HG02678 (cell line): ENCODE measurements at regions not wholly inside any gene's neighbourhood (a gene's known extent, or its start where the extent isn't known, plus 50 kb on each side); places are given as distances from the start of the nearest gene placed in this dataset.

Experiments
- ATAC-seq: cut with Tn5 transposase; IDR thresholded peaks from one replicate; pipeline ENCODE4 v1.9.1; 2021; ENCODE audit warnings: mild to moderate bottlenecking, moderate library complexity; ENCODE audit not compliant: unreplicated experiment

- ATAC-seq: no peak
These were observed 57.4 kb downstream of the IGLL1 start for GRCh38 chr22:23522623-23523251.

GRCh38 chr22:23521441-23522113, 58.5 kb downstream of the IGLL1 start:
- ATAC-seq: peak; percentile 78

GRCh38 chr22:23520863-23521440, 59.1 kb downstream of the IGLL1 start:
- ATAC-seq: no peak

GRCh38 chr22:23519442-23520157, 60.5 kb downstream of the IGLL1 start:
- no peak for ATAC-seq

- ATAC-seq: no peak
These were observed 61.5 kb downstream of the IGLL1 start for GRCh38 chr22:23518376-23519187.

- ATAC-seq: no peak
These were observed 62.2 kb downstream of the IGLL1 start for GRCh38 chr22:23517804-23518375.

GRCh38 chr22:23516304-23516703, 63.8 kb downstream of the IGLL1 start:
- no peak for ATAC-seq

GRCh38 chr22:23514322-23515038, 65.6 kb downstream of the IGLL1 start:
- ATAC-seq: no peak

- no peak for ATAC-seq
These were observed 66.4 kb downstream of the IGLL1 start for GRCh38 chr22:23513705-23514104.

GRCh38 chr22:23513133-23513532, 67.0 kb downstream of the IGLL1 start:
- no peak for ATAC-seq

GRCh38 chr22:23512721-23513120, 67.4 kb downstream of the IGLL1 start:
- ATAC-seq: no peak

GRCh38 chr22:23512348-23512705, 67.8 kb downstream of the IGLL1 start:
- ATAC-seq: no peak

GRCh38 chr22:23511627-23512347, 68.3 kb downstream of the IGLL1 start:
- no peak for ATAC-seq

- no peak for ATAC-seq
These were observed 70.4 kb downstream of the IGLL1 start for GRCh38 chr22:23509571-23510302.

GRCh38 chr22:23504516-23504915, 75.6 kb downstream of the IGLL1 start:
- no peak for ATAC-seq

- ATAC-seq: no peak
These were observed 76.2 kb downstream of the IGLL1 start for GRCh38 chr22:23503736-23504440.

GRCh38 chr22:23503142-23503541, 76.9 kb downstream of the IGLL1 start:
- no peak for ATAC-seq

GRCh38 chr22:23501708-23502107, 78.4 kb downstream of the IGLL1 start:
- no peak for ATAC-seq
